HTR-8/SVneo (cell line): ENCODE measurements at regions not wholly inside any gene's neighbourhood (a gene's known extent, or its start where the extent isn't known, plus 50 kb on each side); places are given as distances from the start of the nearest gene placed in this dataset.
"Not testable (repeated sequence)": the region's sequence is repeated elsewhere in the genome, so short reads cannot be mapped to it uniquely, and the experiment has no call there.

Source experiments
- DNase-seq: peaks from one replicate; pipeline ENCODE4 v3.0.0; 2011; ENCODE audit warnings: low spot score, mixed read lengths; ENCODE audit not compliant: insufficient read length
- FAIRE-seq: peaks from 2 replicates; lab custom pipeline; 2011; peaks lifted over from hg19 to GRCh38; lab: Jason Lieb, UNC

GRCh38 chr5:72760259-72760658, 56.2 kb upstream of the TNPO1 start:
- FAIRE-seq (no peak), DNase-seq (no peak)

GRCh38 chr5:72752909-72753308, 63.6 kb upstream of the TNPO1 start:
- DNase-seq, result no peak
- peak; percentile 33 for FAIRE-seq

- DNase-seq, result no peak
- no peak for FAIRE-seq
Measured at GRCh38 chr5:72749362-72749997, 67.0 kb upstream of the TNPO1 start.

GRCh38 chr5:72747826-72748225, 68.6 kb upstream of the TNPO1 start:
- FAIRE-seq, result no peak

GRCh38 chr5:72746736-72747135, 69.7 kb upstream of the TNPO1 start:
- FAIRE-seq (no peak), DNase-seq (peak; percentile 5)

More at GRCh38 chr5:72747826-72748225, 68.6 kb upstream of the TNPO1 start:
- DNase-seq, result no peak

GRCh38 chr5:72744136-72744535, 72.3 kb upstream of the TNPO1 start:
- DNase-seq, result no peak
- no peak for FAIRE-seq

- FAIRE-seq (no peak), DNase-seq (no peak)
Measured at GRCh38 chr5:72741805-72742204, 74.7 kb upstream of the TNPO1 start.

GRCh38 chr5:72733810-72734209, 82.7 kb upstream of the TNPO1 start:
- DNase-seq (no peak), FAIRE-seq (no peak)

- DNase-seq (no peak), FAIRE-seq (no peak)
Measured at GRCh38 chr5:72723581-72723980, 92.9 kb upstream of the TNPO1 start.

- DNase-seq (no peak), FAIRE-seq (no peak)
Measured at GRCh38 chr5:72722792-72723452, 93.5 kb upstream of the TNPO1 start.

- FAIRE-seq, result no peak
- DNase-seq, result no peak
Measured at GRCh38 chr5:72721844-72722243, 94.6 kb upstream of the TNPO1 start.

GRCh38 chr5:72720205-72720604, 96.3 kb upstream of the TNPO1 start:
- DNase-seq (no peak), FAIRE-seq (no peak)

GRCh38 chr5:72711351-72711750, 105.1 kb upstream of the TNPO1 start:
- DNase-seq, result no peak
- no peak for FAIRE-seq

- FAIRE-seq (no peak), DNase-seq (no peak)
Measured at GRCh38 chr5:72709341-72709740, 107.1 kb upstream of the TNPO1 start.

GRCh38 chr5:72705178-72705577, 111.3 kb upstream of the TNPO1 start:
- no peak for FAIRE-seq

GRCh38 chr5:72703876-72704275, 112.6 kb upstream of the TNPO1 start:
- FAIRE-seq, result no peak
- DNase-seq, result no peak

More at GRCh38 chr5:72705178-72705577, 111.3 kb upstream of the TNPO1 start:
- no peak for DNase-seq

- no peak for FAIRE-seq
- DNase-seq, result no peak
Measured at GRCh38 chr5:72702881-72703434, 113.5 kb upstream of the TNPO1 start.

GRCh38 chr5:72702105-72702504, 114.4 kb upstream of the TNPO1 start:
- not testable (repeated sequence) for FAIRE-seq, DNase-seq

- DNase-seq (no peak), FAIRE-seq (no peak)
Measured at GRCh38 chr5:72698481-72698880, 118.0 kb upstream of the TNPO1 start.

- FAIRE-seq, result no peak
- no peak for DNase-seq
Measured at GRCh38 chr5:72697622-72698021, 118.8 kb upstream of the TNPO1 start.

GRCh38 chr5:72695659-72696058, 120.8 kb upstream of the TNPO1 start:
- FAIRE-seq, result no peak
- no peak for DNase-seq

GRCh38 chr5:72694856-72695255, 121.6 kb upstream of the TNPO1 start:
- FAIRE-seq (no peak), DNase-seq (no peak)
